SH-SY5Y (cell line): ENCODE measurements at regions not wholly inside any gene's neighbourhood (a gene's known extent, or its start where the extent isn't known, plus 50 kb on each side); places are given as distances from the start of the nearest gene placed in this dataset.

Experiments
- GATA2 ChIP-seq: IDR thresholded peaks from 2 replicates; pipeline ENCODE4 v1.6.1; 2011; ENCODE audit warnings: mild to moderate bottlenecking, low read depth, low read length
- GATA3 ChIP-seq: IDR thresholded peaks from 2 replicates; pipeline ENCODE4 v1.6.1; 2011; ENCODE audit warnings: low read depth, mild to moderate bottlenecking, low read length, moderate library complexity

- no peak for TF ChIP-seq GATA2
- TF ChIP-seq GATA3, result no peak
Observed at GRCh38 chr6:43865086-43865485, 95.1 kb downstream of the VEGFA start.

GRCh38 chr6:43862925-43863324 is 92.9 kb downstream of the VEGFA start:
- TF ChIP-seq GATA3, result no peak
- TF ChIP-seq GATA2, result no peak

GRCh38 chr6:43861212-43861894 is 91.3 kb downstream of the VEGFA start:
- TF ChIP-seq GATA2 (no peak), GATA3 (no peak)

GRCh38 chr6:43860285-43860684 is 90.3 kb downstream of the VEGFA start:
- TF ChIP-seq GATA2 (no peak), GATA3 (no peak)

- TF ChIP-seq GATA2 (no peak), GATA3 (no peak)
Observed at GRCh38 chr6:43859213-43859612, 89.2 kb downstream of the VEGFA start.

- TF ChIP-seq GATA3 (no peak), GATA2 (no peak)
Observed at GRCh38 chr6:43858161-43859153, 88.4 kb downstream of the VEGFA start.

- TF ChIP-seq GATA2 (no peak), GATA3 (no peak)
Observed at GRCh38 chr6:43856005-43856765, 86.2 kb downstream of the VEGFA start.

GRCh38 chr6:43855247-43855646 is 85.2 kb downstream of the VEGFA start:
- TF ChIP-seq GATA2, result no peak

- TF ChIP-seq GATA2, result no peak
- no peak for TF ChIP-seq GATA3
Observed at GRCh38 chr6:43853066-43853650, 83.1 kb downstream of the VEGFA start.

GRCh38 chr6:43852350-43852864 is 82.4 kb downstream of the VEGFA start:
- no peak for TF ChIP-seq GATA3
- TF ChIP-seq GATA2, result no peak

GRCh38 chr6:43851204-43851865 is 81.3 kb downstream of the VEGFA start:
- no peak for TF ChIP-seq GATA2
- TF ChIP-seq GATA3, result no peak

- TF ChIP-seq GATA2 (no peak), GATA3 (no peak)
Observed at GRCh38 chr6:43850314-43851203, 80.5 kb downstream of the VEGFA start.
